RWPE1 (cell line): ENCODE measurements at regions not wholly inside any gene's neighbourhood (a gene's known extent, or its start where the extent isn't known, plus 50 kb on each side); places are given as distances from the start of the nearest gene placed in this dataset.

Experiments used
- CTCF ChIA-PET: fragments of 350-600 bp; sonication (Branson Sonifier 250); formaldehyde crosslinking; extraction: SDS; loops from one replicate; lab custom pipeline; 2021; lab: Yijun Ruan, JAX
- POLR2A ChIA-PET: fragments of 400-600 bp; formaldehyde crosslinking; extraction: SDS; loops from one replicate; lab custom pipeline; 2020; ENCODE audit warnings: antibody characterized with exemption; ENCODE audit not compliant: low non-redundant PET; lab: Yijun Ruan, JAX
- DNase-seq: peaks from one replicate; pipeline ENCODE4 v3.0.0; 2012; ENCODE audit warnings: low spot score
- H3K27ac ChIP-seq: fragments of 450-650 bp; 2 replicates; pipeline ENCODE4 v1.5.1; 2017
- TF ChIP-seq, protein P1 (sequence below): fragments of 450-650 bp; conservative IDR thresholded peaks from 2 replicates; pipeline ENCODE4 v1.5.1; 2017; ENCODE audit warnings: low read depth, mild to moderate bottlenecking

GRCh38 chr5:168014433-168015123, 276.9 kb upstream of the WWC1 start:
- H3K27ac ChIP-seq, result no peak overlapping the region
- DNase-seq, result no peak
- CTCF ChIA-PET, result interaction anchor here (0.5 to 0.6 kb wide), 3 partner anchors 46 to 171 kb away, joined by 3 to 5 read pairs (median 5); no protein-coding TSS in a partner anchor
- TF ChIP-seq, protein P1, sequence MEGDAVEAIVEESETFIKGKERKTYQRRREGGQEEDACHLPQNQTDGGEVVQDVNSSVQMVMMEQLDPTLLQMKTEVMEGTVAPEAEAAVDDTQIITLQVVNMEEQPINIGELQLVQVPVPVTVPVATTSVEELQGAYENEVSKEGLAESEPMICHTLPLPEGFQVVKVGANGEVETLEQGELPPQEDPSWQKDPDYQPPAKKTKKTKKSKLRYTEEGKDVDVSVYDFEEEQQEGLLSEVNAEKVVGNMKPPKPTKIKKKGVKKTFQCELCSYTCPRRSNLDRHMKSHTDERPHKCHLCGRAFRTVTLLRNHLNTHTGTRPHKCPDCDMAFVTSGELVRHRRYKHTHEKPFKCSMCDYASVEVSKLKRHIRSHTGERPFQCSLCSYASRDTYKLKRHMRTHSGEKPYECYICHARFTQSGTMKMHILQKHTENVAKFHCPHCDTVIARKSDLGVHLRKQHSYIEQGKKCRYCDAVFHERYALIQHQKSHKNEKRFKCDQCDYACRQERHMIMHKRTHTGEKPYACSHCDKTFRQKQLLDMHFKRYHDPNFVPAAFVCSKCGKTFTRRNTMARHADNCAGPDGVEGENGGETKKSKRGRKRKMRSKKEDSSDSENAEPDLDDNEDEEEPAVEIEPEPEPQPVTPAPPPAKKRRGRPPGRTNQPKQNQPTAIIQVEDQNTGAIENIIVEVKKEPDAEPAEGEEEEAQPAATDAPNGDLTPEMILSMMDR, result no peak
- POLR2A ChIA-PET, result no interaction called here

DNA sequence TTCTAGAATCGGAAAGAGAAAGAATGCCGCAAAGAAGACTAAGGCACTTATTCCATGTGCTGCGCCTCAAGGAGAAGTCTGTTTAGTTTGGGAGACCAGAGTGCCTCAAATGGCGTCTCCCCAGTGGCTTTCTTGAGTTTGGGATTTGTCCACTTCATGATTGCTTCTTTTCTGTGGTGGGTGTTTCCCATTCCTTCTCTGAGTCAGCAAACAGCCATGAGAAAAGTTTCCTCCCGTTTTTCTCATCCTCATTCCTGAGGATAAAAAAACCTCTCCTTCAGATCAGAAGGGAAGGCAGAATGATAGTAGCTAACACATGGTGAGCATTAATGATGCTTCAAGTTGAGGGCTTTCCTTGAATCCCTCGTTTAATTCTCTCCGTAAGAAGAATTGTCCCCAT, 275.9 kb upstream of the WWC1 start:
- no peak for DNase-seq
- POLR2A ChIA-PET, result no interaction called here
- CTCF ChIA-PET, result interaction anchor here (0.6 kb wide), 1 partner anchor 172 kb away, joined by 3 read pairs; no protein-coding TSS in a partner anchor
- H3K27ac ChIP-seq, result no peak overlapping the region
- TF ChIP-seq, protein P1, result no peak

DNA sequence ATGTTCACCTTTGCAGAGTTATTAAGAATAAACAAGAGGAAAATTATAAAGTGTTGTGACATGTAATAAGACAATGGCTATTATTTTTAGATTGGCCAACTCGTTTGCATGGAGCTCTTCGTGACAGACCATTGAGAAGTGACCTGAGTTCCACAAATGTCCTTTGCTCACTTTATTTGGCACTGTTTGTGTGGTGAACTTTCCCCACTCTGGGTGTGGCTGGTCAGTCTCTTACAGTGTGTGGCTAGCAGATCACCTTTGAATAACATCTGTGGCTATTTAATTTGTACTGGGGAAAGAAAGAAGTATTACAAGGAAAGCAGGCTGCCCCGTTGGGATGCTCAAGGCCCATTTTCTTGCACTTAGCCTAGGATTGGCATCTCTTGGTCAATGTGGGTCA, 274.1 kb upstream of the WWC1 start:
- H3K27ac ChIP-seq, result no peak overlapping the region
- no peak for DNase-seq
- TF ChIP-seq, protein P1, result no peak
- POLR2A ChIA-PET, result no interaction called here
- CTCF ChIA-PET, result no interaction called here

GRCh38 chr5:168019143-168019542, 272.3 kb upstream of the WWC1 start:
- no peak overlapping the region for H3K27ac ChIP-seq
- TF ChIP-seq, protein P1, result no peak
- CTCF ChIA-PET, result no interaction called here
- POLR2A ChIA-PET, result no interaction called here
- DNase-seq, result no peak

DNA sequence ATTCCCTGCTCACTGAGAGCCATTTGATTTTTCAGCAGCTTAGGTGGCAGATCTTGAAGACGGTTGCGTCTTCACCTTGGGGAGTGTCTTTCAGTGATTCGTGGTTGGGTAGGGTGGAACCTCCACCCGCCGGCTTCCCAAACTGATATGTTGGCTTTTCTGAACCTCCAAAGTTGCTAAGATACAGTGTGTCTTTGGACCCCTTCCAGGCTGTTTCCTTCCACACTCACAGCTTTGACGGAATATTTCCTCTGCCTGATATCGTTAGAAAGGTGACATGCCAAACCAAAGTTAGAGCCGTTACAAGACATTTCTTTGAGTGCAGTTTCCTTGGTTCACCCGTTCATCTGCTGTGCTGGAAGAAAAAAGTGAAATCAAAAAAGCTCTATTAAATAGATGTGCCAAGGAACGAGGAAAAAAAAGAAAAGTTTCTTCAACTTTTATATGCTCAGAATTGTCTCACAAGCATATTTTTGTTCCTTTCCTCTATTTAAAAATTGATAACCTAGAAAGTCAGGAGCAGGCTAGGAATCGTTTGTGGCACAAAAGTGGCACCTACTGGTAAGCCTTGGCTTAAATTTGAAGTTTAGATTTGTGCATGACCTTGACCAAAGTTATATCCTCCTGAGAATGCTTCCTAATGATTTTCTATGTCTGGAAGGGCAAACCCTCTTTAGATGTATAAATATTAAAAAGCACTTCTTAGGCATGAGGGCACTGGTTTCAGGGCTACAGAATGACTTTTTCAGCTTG, 270.7 kb upstream of the WWC1 start:
- CTCF ChIA-PET, result interaction anchor here (0.6 to 1.3 kb wide), 3 partner anchors 22 to 390 kb away, joined by 3 read pairs; no protein-coding TSS in a partner anchor
- TF ChIP-seq, protein P1, result no peak; the same call in none of the 2 replicates
- no peak overlapping the region for H3K27ac ChIP-seq
- peak; percentile 45 for DNase-seq
- POLR2A ChIA-PET, result no interaction called here

DNA sequence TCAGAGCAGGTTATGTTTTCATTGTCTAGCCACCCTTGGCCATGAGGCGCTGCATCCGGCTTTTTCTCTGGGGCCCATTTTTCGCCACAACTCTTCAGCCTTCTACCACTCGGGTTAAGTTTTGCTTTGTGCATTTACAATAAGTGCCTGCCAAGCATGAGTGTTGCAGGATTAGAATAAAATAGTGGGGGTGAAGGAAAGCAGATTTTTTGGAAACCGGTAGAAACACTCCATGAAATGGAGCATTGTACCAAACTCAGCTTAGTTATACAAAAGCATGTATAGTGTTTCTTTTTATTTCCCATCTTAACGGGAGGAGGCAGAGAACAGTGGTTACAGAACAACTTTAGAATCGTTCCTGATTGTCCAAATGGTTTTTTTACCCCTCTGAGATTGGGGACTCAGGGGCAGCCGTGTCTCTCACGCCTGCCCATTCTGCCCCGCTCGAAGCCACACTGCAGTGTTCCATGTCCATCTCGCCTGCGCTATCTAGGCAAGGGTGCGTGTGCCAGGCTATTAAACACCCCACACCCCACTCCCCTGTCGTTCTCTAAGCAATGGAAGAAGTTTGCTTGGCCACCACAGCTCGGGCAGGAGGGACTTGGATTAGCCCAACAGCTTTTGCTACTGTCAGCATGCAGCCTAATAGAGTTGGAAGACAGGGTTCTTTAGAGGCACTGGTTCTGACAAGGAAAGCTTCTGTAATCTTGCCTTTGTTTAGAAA, 268.8 kb upstream of the WWC1 start:
- H3K27ac ChIP-seq, result no peak overlapping the region
- ChIA-PET CTCF (no interaction called here), POLR2A (no interaction called here)
- no peak for DNase-seq
- TF ChIP-seq, protein P1, result no peak
